HEK293 (cell line): ENCODE measurements at regions not wholly inside any gene's neighbourhood (a gene's known extent, or its start where the extent isn't known, plus 50 kb on each side); places are given as distances from the start of the nearest gene placed in this dataset.

Source experiments
- GLIS2 ChIP-seq: fragments of 450-650 bp; formaldehyde crosslinking; IDR thresholded peaks from 2 replicates; pipeline ENCODE4 v1.5.1; 2016; ENCODE audit warnings: missing biosample characterization, missing genetic modification characterization
- HOXD13 ChIP-seq: sonication (generic); formaldehyde crosslinking; IDR thresholded peaks from 2 replicates; pipeline ENCODE4 v1.8.0; 2022; ENCODE audit warnings: missing genetic modification reagents, borderline replicate concordance
- IKZF3 ChIP-seq: fragments of 450-650 bp; IDR thresholded peaks from 2 replicates; pipeline ENCODE4 v1.5.0; 2018; ENCODE audit warnings: missing biosample characterization, mild to moderate bottlenecking, missing genetic modification characterization, moderate library complexity
- SP7 ChIP-seq: fragments of 450-650 bp; formaldehyde crosslinking; IDR thresholded peaks from 2 replicates; pipeline ENCODE4 v1.5.1; 2016; ENCODE audit warnings: missing biosample characterization, missing genetic modification characterization
- TRIM28 ChIP-seq: IDR thresholded peaks from 2 replicates; pipeline ENCODE4 v1.6.1; 2011; ENCODE audit warnings: low read length, control low read depth, borderline replicate concordance
- ZBTB17 ChIP-seq: fragments of 450-650 bp; formaldehyde crosslinking; IDR thresholded peaks from 2 replicates; pipeline ENCODE4 v1.5.1; 2016; ENCODE audit warnings: missing biosample characterization, missing genetic modification characterization
- ZBTB7A ChIP-seq: fragments of 450-650 bp; formaldehyde crosslinking; IDR thresholded peaks from 2 replicates; pipeline ENCODE4 v1.5.1; 2016; ENCODE audit warnings: low read depth, missing biosample characterization, missing genetic modification characterization
- ZEB2 ChIP-seq: fragments of 450-650 bp; formaldehyde crosslinking; IDR thresholded peaks from 2 replicates; pipeline ENCODE4 v1.5.1; 2016; ENCODE audit warnings: missing biosample characterization, missing genetic modification characterization
- ZFHX2 ChIP-seq: fragments of 450-650 bp; formaldehyde crosslinking; conservative IDR thresholded peaks from 2 replicates; pipeline ENCODE4 v1.5.1; 2016; ENCODE audit warnings: missing biosample characterization, missing genetic modification characterization
- ZFP3 ChIP-seq: fragments of 450-650 bp; formaldehyde crosslinking; IDR thresholded peaks from 2 replicates; pipeline ENCODE4 v1.5.1; 2016; ENCODE audit warnings: low read depth, missing biosample characterization, missing genetic modification characterization
- ZNF114 ChIP-seq: fragments of 450-650 bp; formaldehyde crosslinking; IDR thresholded peaks from 2 replicates; pipeline ENCODE4 v1.5.0; 2017; ENCODE audit warnings: missing biosample characterization, missing genetic modification characterization
- ZNF132 ChIP-seq: fragments of 450-650 bp; formaldehyde crosslinking; IDR thresholded peaks from 2 replicates; pipeline ENCODE4 v1.5.1; 2017; ENCODE audit warnings: missing biosample characterization, missing genetic modification characterization, borderline replicate concordance
- ZNF133 ChIP-seq: fragments of 450-650 bp; formaldehyde crosslinking; IDR thresholded peaks from 2 replicates; pipeline ENCODE4 v1.5.1; 2016; ENCODE audit warnings: missing biosample characterization, missing genetic modification characterization
- ZNF138 ChIP-seq: fragments of 450-650 bp; formaldehyde crosslinking; IDR thresholded peaks from 2 replicates; pipeline ENCODE4 v1.5.1; 2016; ENCODE audit warnings: missing biosample characterization, missing genetic modification characterization, borderline replicate concordance
- ZNF16 ChIP-seq: fragments of 450-650 bp; formaldehyde crosslinking; IDR thresholded peaks from 2 replicates; pipeline ENCODE4 v1.5.1; 2016; ENCODE audit warnings: low read depth, missing biosample characterization, missing genetic modification characterization
- ZNF473 ChIP-seq: fragments of 450-650 bp; formaldehyde crosslinking; IDR thresholded peaks from 2 replicates; pipeline ENCODE4 v1.5.1; 2017; ENCODE audit warnings: missing biosample characterization, missing genetic modification characterization
- ZNF654 ChIP-seq: fragments of 450-650 bp; formaldehyde crosslinking; IDR thresholded peaks from 2 replicates; pipeline ENCODE4 v1.5.1; 2016; ENCODE audit warnings: low read depth, missing biosample characterization, missing genetic modification characterization
- ZNF785 ChIP-seq: fragments of 450-650 bp; formaldehyde crosslinking; IDR thresholded peaks from 2 replicates; pipeline ENCODE4 v1.5.1; 2016; ENCODE audit warnings: missing biosample characterization, missing genetic modification characterization
- ZSCAN23 ChIP-seq: fragments of 450-650 bp; formaldehyde crosslinking; IDR thresholded peaks from 2 replicates; pipeline ENCODE4 v1.5.1; 2016; ENCODE audit warnings: missing biosample characterization, missing genetic modification characterization
- ZSCAN30 ChIP-seq: fragments of 450-650 bp; IDR thresholded peaks from 2 replicates; pipeline ENCODE4 v1.5.1; 2018; ENCODE audit warnings: missing biosample characterization, mild to moderate bottlenecking, missing genetic modification characterization, moderate library complexity
- TF ChIP-seq, protein P1 (sequence below): fragments of 450-650 bp; formaldehyde crosslinking; IDR thresholded peaks from 2 replicates; pipeline ENCODE4 v1.5.1; 2016; ENCODE audit warnings: missing biosample characterization, missing genetic modification characterization, low read depth
- TF ChIP-seq, protein P2 (sequence below): fragments of 450-650 bp; formaldehyde crosslinking; IDR thresholded peaks from 2 replicates; pipeline ENCODE4 v1.5.1; 2016; ENCODE audit warnings: missing biosample characterization, missing genetic modification characterization
- TF ChIP-seq, protein P3 (sequence below): fragments of 450-650 bp; formaldehyde crosslinking; IDR thresholded peaks from 2 replicates; pipeline ENCODE4 v1.5.1; 2017; ENCODE audit warnings: missing biosample characterization, missing genetic modification characterization
- TF ChIP-seq, protein P4 (sequence below): fragments of 450-650 bp; formaldehyde crosslinking; IDR thresholded peaks from 2 replicates; pipeline ENCODE4 v1.5.1; 2017; ENCODE audit warnings: missing biosample characterization, missing genetic modification characterization
- TF ChIP-seq, protein P5 (sequence below): fragments of 450-650 bp; formaldehyde crosslinking; IDR thresholded peaks from 2 replicates; pipeline ENCODE4 v1.5.1; 2016; ENCODE audit warnings: missing biosample characterization, missing genetic modification characterization
- TF ChIP-seq, protein P6 (sequence below): fragments of 450-650 bp; formaldehyde crosslinking; IDR thresholded peaks from 2 replicates; pipeline ENCODE4 v1.5.1; 2016; ENCODE audit warnings: missing biosample characterization, missing genetic modification characterization

DNA sequence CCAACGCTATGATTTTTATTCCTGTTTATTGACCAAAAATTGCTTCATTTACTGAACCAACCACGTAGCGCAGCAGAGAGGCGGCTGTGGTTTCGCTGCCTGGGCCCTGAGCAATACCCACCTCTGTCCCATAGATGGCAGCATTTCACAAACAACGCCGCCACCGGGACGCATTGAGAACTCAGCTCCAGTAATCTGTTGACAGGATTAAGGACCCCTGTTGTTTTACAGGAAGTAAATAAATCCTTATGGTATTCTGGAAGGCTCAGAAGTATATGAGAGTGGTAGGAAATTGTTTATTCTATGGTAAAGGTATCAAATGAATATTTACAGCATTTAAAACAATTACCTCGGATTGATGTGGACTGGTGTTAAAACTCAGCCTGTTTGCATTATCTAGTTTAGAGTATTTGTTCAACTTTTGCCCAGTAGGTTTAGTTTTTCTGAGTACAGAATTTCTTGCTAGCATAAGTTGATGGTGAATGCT is 547.9 kb upstream of the SLC35B3 start (continued):
- TF ChIP-seq, protein P1, sequence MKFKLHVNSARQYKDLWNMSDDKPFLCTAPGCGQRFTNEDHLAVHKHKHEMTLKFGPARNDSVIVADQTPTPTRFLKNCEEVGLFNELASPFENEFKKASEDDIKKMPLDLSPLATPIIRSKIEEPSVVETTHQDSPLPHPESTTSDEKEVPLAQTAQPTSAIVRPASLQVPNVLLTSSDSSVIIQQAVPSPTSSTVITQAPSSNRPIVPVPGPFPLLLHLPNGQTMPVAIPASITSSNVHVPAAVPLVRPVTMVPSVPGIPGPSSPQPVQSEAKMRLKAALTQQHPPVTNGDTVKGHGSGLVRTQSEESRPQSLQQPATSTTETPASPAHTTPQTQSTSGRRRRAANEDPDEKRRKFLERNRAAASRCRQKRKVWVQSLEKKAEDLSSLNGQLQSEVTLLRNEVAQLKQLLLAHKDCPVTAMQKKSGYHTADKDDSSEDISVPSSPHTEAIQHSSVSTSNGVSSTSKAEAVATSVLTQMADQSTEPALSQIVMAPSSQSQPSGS (tag by site-specific recombination), result no peak
- TF ChIP-seq, protein P2, sequence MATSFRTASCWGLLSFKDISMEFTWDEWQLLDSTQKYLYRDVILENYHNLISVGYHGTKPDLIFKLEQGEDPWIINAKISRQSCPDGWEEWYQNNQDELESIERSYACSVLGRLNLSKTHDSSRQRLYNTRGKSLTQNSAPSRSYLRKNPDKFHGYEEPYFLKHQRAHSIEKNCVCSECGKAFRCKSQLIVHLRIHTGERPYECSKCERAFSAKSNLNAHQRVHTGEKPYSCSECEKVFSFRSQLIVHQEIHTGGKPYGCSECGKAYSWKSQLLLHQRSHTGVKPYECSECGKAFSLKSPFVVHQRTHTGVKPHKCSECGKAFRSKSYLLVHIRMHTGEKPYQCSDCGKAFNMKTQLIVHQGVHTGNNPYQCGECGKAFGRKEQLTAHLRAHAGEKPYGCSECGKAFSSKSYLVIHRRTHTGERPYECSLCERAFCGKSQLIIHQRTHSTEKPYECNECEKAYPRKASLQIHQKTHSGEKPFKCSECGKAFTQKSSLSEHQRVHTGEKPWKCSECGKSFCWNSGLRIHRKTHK (tag by site-specific recombination), result no peak
- no peak for TF ChIP-seq ZNF16 (tag by site-specific recombination)
- TF ChIP-seq ZFP3 (tag by site-specific recombination), result no peak
- TF ChIP-seq GLIS2, result no peak
- TF ChIP-seq, protein P3, sequence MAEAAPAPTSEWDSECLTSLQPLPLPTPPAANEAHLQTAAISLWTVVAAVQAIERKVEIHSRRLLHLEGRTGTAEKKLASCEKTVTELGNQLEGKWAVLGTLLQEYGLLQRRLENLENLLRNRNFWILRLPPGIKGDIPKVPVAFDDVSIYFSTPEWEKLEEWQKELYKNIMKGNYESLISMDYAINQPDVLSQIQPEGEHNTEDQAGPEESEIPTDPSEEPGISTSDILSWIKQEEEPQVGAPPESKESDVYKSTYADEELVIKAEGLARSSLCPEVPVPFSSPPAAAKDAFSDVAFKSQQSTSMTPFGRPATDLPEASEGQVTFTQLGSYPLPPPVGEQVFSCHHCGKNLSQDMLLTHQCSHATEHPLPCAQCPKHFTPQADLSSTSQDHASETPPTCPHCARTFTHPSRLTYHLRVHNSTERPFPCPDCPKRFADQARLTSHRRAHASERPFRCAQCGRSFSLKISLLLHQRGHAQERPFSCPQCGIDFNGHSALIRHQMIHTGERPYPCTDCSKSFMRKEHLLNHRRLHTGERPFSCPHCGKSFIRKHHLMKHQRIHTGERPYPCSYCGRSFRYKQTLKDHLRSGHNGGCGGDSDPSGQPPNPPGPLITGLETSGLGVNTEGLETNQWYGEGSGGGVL (tag by site-specific recombination), result no peak
- no peak for TF ChIP-seq ZSCAN23 (tag by site-specific recombination)
- TF ChIP-seq ZEB2, result peak; percentile 52; the same call in 1 of the 2 replicates
- TF ChIP-seq, protein P4, sequence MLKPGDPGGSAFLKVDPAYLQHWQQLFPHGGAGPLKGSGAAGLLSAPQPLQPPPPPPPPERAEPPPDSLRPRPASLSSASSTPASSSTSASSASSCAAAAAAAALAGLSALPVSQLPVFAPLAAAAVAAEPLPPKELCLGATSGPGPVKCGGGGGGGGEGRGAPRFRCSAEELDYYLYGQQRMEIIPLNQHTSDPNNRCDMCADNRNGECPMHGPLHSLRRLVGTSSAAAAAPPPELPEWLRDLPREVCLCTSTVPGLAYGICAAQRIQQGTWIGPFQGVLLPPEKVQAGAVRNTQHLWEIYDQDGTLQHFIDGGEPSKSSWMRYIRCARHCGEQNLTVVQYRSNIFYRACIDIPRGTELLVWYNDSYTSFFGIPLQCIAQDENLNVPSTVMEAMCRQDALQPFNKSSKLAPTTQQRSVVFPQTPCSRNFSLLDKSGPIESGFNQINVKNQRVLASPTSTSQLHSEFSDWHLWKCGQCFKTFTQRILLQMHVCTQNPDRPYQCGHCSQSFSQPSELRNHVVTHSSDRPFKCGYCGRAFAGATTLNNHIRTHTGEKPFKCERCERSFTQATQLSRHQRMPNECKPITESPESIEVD (tag by site-specific recombination), result peak; percentile 62; the same call in 1 of the 2 replicates
- TF ChIP-seq SP7 (tag by site-specific recombination), result no peak
- 0 out of 2 replicates have a peak, but pooled peaks have one; percentile 20 for TF ChIP-seq TRIM28
- TF ChIP-seq ZBTB7A (tag by site-specific recombination), result no peak
- no peak for TF ChIP-seq ZNF114 (tag by site-specific recombination)
- 0 out of 2 replicates have a peak, but pooled peaks have one; percentile 16 for TF ChIP-seq ZSCAN30 (tag by site-specific recombination)
- TF ChIP-seq ZNF133 (tag by site-specific recombination), result no peak
- TF ChIP-seq IKZF3 (tag by site-specific recombination), result peak; percentile 26; the same call in 1 of the 2 replicates
- TF ChIP-seq HOXD13 (CRISPR knock-in tag), result 0 out of 2 replicates have a peak, but pooled peaks have one; percentile 38
- TF ChIP-seq ZNF654 (tag by site-specific recombination), result peak; percentile 97
- TF ChIP-seq, protein P5, sequence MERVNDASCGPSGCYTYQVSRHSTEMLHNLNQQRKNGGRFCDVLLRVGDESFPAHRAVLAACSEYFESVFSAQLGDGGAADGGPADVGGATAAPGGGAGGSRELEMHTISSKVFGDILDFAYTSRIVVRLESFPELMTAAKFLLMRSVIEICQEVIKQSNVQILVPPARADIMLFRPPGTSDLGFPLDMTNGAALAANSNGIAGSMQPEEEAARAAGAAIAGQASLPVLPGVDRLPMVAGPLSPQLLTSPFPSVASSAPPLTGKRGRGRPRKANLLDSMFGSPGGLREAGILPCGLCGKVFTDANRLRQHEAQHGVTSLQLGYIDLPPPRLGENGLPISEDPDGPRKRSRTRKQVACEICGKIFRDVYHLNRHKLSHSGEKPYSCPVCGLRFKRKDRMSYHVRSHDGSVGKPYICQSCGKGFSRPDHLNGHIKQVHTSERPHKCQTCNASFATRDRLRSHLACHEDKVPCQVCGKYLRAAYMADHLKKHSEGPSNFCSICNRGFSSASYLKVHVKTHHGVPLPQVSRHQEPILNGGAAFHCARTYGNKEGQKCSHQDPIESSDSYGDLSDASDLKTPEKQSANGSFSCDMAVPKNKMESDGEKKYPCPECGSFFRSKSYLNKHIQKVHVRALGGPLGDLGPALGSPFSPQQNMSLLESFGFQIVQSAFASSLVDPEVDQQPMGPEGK (tag by site-specific recombination), result no peak
- TF ChIP-seq ZNF138 (tag by site-specific recombination), result no peak
- TF ChIP-seq, protein P6, sequence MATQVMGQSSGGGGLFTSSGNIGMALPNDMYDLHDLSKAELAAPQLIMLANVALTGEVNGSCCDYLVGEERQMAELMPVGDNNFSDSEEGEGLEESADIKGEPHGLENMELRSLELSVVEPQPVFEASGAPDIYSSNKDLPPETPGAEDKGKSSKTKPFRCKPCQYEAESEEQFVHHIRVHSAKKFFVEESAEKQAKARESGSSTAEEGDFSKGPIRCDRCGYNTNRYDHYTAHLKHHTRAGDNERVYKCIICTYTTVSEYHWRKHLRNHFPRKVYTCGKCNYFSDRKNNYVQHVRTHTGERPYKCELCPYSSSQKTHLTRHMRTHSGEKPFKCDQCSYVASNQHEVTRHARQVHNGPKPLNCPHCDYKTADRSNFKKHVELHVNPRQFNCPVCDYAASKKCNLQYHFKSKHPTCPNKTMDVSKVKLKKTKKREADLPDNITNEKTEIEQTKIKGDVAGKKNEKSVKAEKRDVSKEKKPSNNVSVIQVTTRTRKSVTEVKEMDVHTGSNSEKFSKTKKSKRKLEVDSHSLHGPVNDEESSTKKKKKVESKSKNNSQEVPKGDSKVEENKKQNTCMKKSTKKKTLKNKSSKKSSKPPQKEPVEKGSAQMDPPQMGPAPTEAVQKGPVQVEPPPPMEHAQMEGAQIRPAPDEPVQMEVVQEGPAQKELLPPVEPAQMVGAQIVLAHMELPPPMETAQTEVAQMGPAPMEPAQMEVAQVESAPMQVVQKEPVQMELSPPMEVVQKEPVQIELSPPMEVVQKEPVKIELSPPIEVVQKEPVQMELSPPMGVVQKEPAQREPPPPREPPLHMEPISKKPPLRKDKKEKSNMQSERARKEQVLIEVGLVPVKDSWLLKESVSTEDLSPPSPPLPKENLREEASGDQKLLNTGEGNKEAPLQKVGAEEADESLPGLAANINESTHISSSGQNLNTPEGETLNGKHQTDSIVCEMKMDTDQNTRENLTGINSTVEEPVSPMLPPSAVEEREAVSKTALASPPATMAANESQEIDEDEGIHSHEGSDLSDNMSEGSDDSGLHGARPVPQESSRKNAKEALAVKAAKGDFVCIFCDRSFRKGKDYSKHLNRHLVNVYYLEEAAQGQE (tag by site-specific recombination), result no peak
- no peak for TF ChIP-seq ZNF785
- no peak for TF ChIP-seq ZNF132 (tag by site-specific recombination)
- peak; percentile 32; the same call in 1 of the 2 replicates for TF ChIP-seq ZBTB17 (tag by site-specific recombination)
- no peak for TF ChIP-seq ZNF473 (tag by site-specific recombination)
- TF ChIP-seq ZFHX2 (tag by site-specific recombination), result no peak
